ENCODE measurements at regions not wholly inside any gene's neighbourhood (a gene's known extent, or its start where the extent isn't known, plus 50 kb on each side); places are given as distances from the start of the nearest gene placed in this dataset.

DNA sequence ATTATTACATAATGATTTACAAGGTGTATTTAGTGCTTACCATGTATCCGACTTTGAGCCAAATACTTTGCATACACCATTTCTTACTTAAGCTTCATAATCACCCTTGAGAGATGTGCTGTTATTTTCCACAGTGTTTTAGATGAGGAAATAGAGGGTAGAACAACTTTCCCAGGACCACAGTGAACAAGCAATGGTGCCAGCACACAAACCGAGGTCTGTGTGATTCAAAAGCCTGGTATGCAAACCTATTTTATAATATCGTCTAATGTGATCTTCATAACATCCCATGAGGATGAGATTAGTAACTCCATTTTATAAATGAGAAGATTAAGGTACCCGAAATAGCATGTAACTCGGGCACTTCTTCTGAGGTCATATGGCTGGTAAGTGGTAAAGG, 294.7 kb downstream of the NSG2 start:
- TF ChIP-seq TAF1 (IDR thresholded peaks at IDR 0.05; ENCODE audit: borderline replicate concordance, low read depth, low read length), result no peak
- no peak for TF ChIP-seq POLR2AphosphoS5 (IDR thresholded peaks at IDR 0.05; ENCODE audit: low read depth, low read length)
- TF ChIP-seq POLR2A (IDR thresholded peaks at IDR 0.05; ENCODE audit: low read depth, low read length), result no peak
- no peak for FAIRE-seq
- no peak for DNase-seq (ENCODE audit: insufficient read length)

GRCh38 chr5:174342696-174343095, 297.2 kb downstream of the NSG2 start:
- no peak for FAIRE-seq
- TF ChIP-seq POLR2A (IDR thresholded peaks at IDR 0.05; ENCODE audit: low read depth, low read length) (no peak), TAF1 (IDR thresholded peaks at IDR 0.05; ENCODE audit: borderline replicate concordance, low read depth, low read length) (no peak), POLR2AphosphoS5 (IDR thresholded peaks at IDR 0.05; ENCODE audit: low read depth, low read length) (no peak)
- DNase-seq (ENCODE audit: insufficient read length), result no peak

- FAIRE-seq (no peak), DNase-seq (ENCODE audit: insufficient read length) (no peak)
- TF ChIP-seq POLR2A (IDR thresholded peaks at IDR 0.05; ENCODE audit: low read depth, low read length) (no peak), TAF1 (IDR thresholded peaks at IDR 0.05; ENCODE audit: borderline replicate concordance, low read depth, low read length) (no peak), POLR2AphosphoS5 (IDR thresholded peaks at IDR 0.05; ENCODE audit: low read depth, low read length) (no peak)
These were observed 298.3 kb downstream of the NSG2 start for GRCh38 chr5:174343826-174344225.

DNA sequence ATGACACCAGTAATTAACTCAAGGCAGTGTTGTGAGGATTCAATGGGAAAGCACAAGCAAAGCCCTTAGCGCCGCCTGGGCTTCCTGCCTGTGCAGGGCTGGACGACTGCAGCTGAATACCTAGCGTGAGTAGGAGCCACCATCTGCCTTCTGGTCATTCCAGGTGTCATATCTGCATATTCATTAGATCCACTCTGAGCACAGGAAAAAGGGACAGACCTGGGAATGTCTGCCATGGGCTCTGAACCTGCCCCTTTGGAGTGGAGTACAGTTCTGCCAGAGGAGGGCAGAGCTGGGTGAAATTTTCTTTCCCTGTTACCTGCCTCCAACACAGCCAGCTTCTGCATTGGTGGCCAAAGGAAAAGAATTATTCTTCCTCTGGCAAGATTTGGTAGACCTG, 298.8 kb downstream of the NSG2 start:
- DNase-seq (ENCODE audit: insufficient read length) (no peak), FAIRE-seq (no peak)
- TF ChIP-seq TAF1 (IDR thresholded peaks at IDR 0.05; ENCODE audit: borderline replicate concordance, low read depth, low read length), result no peak
- no peak for TF ChIP-seq POLR2A (IDR thresholded peaks at IDR 0.05; ENCODE audit: low read depth, low read length)
- no peak for TF ChIP-seq POLR2AphosphoS5 (IDR thresholded peaks at IDR 0.05; ENCODE audit: low read depth, low read length)

GRCh38 chr5:174347183-174347582, 301.7 kb downstream of the NSG2 start:
- FAIRE-seq (no peak), DNase-seq (ENCODE audit: insufficient read length) (no peak)
- TF ChIP-seq POLR2AphosphoS5 (IDR thresholded peaks at IDR 0.05; ENCODE audit: low read depth, low read length) (no peak), POLR2A (IDR thresholded peaks at IDR 0.05; ENCODE audit: low read depth, low read length) (no peak), TAF1 (IDR thresholded peaks at IDR 0.05; ENCODE audit: borderline replicate concordance, low read depth, low read length) (no peak)

- no peak for FAIRE-seq
- no peak for DNase-seq (ENCODE audit: insufficient read length)
- TF ChIP-seq TAF1 (IDR thresholded peaks at IDR 0.05; ENCODE audit: borderline replicate concordance, low read depth, low read length), result no peak
- TF ChIP-seq POLR2AphosphoS5 (IDR thresholded peaks at IDR 0.05; ENCODE audit: low read depth, low read length), result no peak
These were observed 302.9 kb downstream of the NSG2 start for GRCh38 chr5:174348311-174348981.

GRCh38 chr5:174352681-174353080, 307.2 kb downstream of the NSG2 start:
- FAIRE-seq (no peak), DNase-seq (ENCODE audit: insufficient read length) (no peak)
- no peak for TF ChIP-seq POLR2A (IDR thresholded peaks at IDR 0.05; ENCODE audit: low read depth, low read length)
- TF ChIP-seq POLR2AphosphoS5 (IDR thresholded peaks at IDR 0.05; ENCODE audit: low read depth, low read length), result no peak
- TF ChIP-seq TAF1 (IDR thresholded peaks at IDR 0.05; ENCODE audit: borderline replicate concordance, low read depth, low read length), result no peak

- FAIRE-seq, result no peak
- DNase-seq (ENCODE audit: insufficient read length), result no peak
- no peak for TF ChIP-seq POLR2AphosphoS5 (IDR thresholded peaks at IDR 0.05; ENCODE audit: low read depth, low read length)
- TF ChIP-seq POLR2A (IDR thresholded peaks at IDR 0.05; ENCODE audit: low read depth, low read length), result no peak
- no peak for TF ChIP-seq TAF1 (IDR thresholded peaks at IDR 0.05; ENCODE audit: borderline replicate concordance, low read depth, low read length)
These were observed 309.1 kb downstream of the NSG2 start for GRCh38 chr5:174354571-174354970.

GRCh38 chr5:174355208-174355612, 309.7 kb downstream of the NSG2 start:
- DNase-seq (ENCODE audit: insufficient read length) (no peak), FAIRE-seq (no peak)
- TF ChIP-seq TAF1 (IDR thresholded peaks at IDR 0.05; ENCODE audit: borderline replicate concordance, low read depth, low read length), result no peak
- TF ChIP-seq POLR2A (IDR thresholded peaks at IDR 0.05; ENCODE audit: low read depth, low read length), result no peak
- TF ChIP-seq POLR2AphosphoS5 (IDR thresholded peaks at IDR 0.05; ENCODE audit: low read depth, low read length), result no peak

DNA sequence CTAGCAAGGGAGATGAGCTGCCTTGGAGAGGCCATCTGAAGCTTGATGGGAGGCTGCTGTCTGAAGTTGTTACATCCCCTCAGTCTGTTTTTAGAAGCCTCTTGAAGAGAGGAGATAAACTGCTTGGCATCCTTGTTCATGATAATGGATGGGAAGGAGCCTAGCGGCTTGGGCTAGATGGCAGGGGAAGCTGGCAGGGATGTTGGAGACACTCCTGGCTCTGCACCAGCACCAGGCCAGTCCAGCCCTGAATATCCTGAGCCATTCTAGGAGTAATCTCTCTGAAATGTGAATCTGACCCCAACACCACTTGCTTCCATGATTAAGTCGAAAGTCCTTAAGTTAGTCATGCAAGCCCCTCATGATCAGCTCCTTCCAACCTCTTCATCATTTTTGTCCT, 310.5 kb downstream of the NSG2 start:
- DNase-seq (ENCODE audit: insufficient read length), result no peak
- TF ChIP-seq TAF1 (IDR thresholded peaks at IDR 0.05; ENCODE audit: borderline replicate concordance, low read depth, low read length) (no peak), POLR2A (IDR thresholded peaks at IDR 0.05; ENCODE audit: low read depth, low read length) (no peak), POLR2AphosphoS5 (IDR thresholded peaks at IDR 0.05; ENCODE audit: low read depth, low read length) (no peak)
- no peak for FAIRE-seq

- FAIRE-seq (no peak), DNase-seq (ENCODE audit: insufficient read length) (no peak)
- TF ChIP-seq POLR2A (IDR thresholded peaks at IDR 0.05; ENCODE audit: low read depth, low read length), result no peak
- no peak for TF ChIP-seq POLR2AphosphoS5 (IDR thresholded peaks at IDR 0.05; ENCODE audit: low read depth, low read length)
- no peak for TF ChIP-seq TAF1 (IDR thresholded peaks at IDR 0.05; ENCODE audit: borderline replicate concordance, low read depth, low read length)
These were observed 311.0 kb downstream of the NSG2 start for GRCh38 chr5:174356536-174356935.

DNA sequence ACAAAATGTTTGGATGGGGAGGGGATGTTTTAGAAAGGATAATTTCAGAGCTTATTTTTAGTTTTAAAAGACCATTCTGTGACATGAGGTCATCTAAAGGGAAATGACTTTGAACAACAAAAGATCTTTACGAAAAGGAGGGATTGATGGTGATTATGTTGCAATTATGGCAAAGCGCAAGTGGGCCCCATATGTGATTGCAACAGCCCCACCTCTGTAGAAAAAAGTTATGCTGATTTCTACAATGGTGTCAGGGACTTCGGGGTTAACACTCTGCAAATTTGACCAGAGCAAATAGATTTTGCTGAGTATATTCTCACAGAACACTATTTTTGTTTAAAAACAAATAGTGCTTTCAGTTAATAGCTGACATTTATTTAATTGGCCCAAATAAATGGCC, 312.8 kb downstream of the NSG2 start:
- TF ChIP-seq POLR2A (IDR thresholded peaks at IDR 0.05; ENCODE audit: low read depth, low read length), result no peak
- DNase-seq (ENCODE audit: insufficient read length) (no peak), FAIRE-seq (no peak)

DNA sequence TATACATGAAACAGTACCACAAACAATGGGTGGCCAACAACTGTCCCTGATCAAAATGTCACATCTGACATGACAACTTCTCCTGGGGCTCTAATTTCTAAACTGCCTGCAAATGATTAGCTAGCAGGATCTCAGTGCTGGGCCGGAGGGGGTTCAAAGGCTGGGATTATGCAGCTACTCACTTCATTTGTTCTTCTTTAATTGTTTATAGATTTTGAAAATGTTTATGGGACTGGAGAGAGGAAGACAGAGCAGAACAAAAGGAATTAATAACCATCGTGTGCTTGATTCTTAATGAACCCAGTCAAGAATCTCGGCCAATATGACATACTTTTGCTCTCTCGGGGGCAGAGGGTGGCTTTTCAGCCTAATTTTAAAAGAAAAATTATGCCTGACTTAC, 313.6 kb downstream of the NSG2 start:
- TF ChIP-seq POLR2AphosphoS5 (IDR thresholded peaks at IDR 0.05; ENCODE audit: low read depth, low read length), result no peak
- FAIRE-seq, result no peak
- DNase-seq (ENCODE audit: insufficient read length), result no peak

Measured in GM12892 (cell line).